ENCODE measurements at regions not wholly inside any gene's neighbourhood (a gene's known extent, or its start where the extent isn't known, plus 50 kb on each side); places are given as distances from the start of the nearest gene placed in this dataset.

- TF ChIP-seq EZH2phosphoT487 (IDR thresholded peaks at IDR 0.05; ENCODE audit: borderline replicate concordance, low read length) (no peak), CTCF (IDR thresholded peaks at IDR 0.05; ENCODE audit: low read depth, low read length, poor library complexity, severe bottlenecking) (no peak)
These were observed 348.5 kb downstream of the MED10 start for GRCh38 chr5:6029811-6030271.

Measured in DOHH2 (cell line).